GM21381 (cell line): ENCODE measurements at regions not wholly inside any gene's neighbourhood (a gene's known extent, or its start where the extent isn't known, plus 50 kb on each side); places are given as distances from the start of the nearest gene placed in this dataset.
"Not testable (repeated sequence)": the region's sequence is repeated elsewhere in the genome, so short reads cannot be mapped to it uniquely, and the experiment has no call there.

Experiments used
- ATAC-seq: cut with Tn5 transposase; IDR thresholded peaks from one replicate; pipeline ENCODE4 v1.9.1; 2021; ENCODE audit warnings: mild to moderate bottlenecking, moderate library complexity; ENCODE audit not compliant: unreplicated experiment

DNA sequence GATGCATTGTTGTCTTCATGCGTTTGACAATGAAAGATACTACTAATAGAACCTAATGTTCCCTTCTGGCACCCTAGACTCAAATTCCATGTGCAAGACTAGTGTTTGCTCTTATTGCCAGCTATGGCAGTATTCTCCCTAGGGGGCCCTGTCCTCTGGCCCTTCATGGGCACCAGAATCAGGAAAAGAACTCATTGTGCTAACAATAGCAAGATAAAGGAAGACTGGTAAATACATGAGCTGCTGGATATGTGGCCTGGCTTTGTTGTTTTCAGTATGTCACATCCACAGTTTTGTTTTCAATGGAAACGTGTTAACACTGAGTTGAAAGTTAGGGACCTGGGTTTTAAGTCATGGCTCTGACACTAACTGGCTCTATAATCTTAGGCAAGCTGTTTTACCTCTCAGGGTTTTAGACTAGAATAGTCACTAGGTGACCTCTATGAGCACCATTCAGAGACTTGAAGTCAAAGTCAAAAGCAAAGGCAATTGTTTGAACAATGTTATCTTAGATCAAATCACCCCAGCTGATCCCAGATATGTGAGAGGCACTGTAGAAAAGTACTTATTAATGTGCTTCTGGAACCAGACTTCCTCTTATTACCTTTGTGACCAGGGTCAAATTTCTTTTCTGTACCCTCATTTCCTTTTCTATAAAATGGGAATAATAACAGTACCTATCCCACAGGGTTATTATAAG lies 253.7 kb upstream of the DIAPH2 start:
- no peak for ATAC-seq

GRCh38 chrX:96432647-96433046 lies 252.0 kb upstream of the DIAPH2 start:
- no peak for ATAC-seq

- ATAC-seq, result no peak
These were observed 251.1 kb upstream of the DIAPH2 start for GRCh38 chrX:96433409-96434077.

DNA sequence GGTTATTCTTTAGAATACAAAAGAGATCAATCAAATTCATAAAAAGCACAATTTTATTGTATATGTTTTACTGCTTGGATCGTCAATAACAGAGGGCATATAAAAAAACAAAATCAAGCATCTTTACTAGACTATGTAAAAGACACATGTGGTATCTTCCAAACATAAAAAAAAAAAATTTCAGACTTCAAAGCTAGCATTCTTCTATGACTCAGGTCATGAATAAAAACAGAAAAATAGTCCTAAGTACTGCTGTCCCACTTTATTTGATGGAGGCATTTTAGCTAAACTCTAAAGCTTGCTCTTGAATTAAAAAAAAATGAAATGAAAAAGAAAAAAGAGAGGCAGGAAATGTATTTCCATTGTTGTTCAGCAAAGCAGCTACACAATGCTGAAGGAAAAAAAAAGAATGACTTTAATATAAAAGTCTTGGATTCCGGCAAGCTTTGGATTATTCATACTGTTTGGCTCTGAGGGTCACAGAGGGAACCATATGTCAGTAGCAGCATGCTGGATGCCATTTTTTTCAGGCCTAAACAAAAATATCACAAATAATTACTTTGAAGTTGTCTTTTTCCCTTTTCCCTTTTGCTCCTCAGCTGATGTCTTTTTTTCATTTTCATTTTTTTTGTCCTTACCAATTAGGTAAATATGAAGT lies 249.1 kb upstream of the DIAPH2 start:
- no peak for ATAC-seq

GRCh38 chrX:96436105-96436504 lies 248.5 kb upstream of the DIAPH2 start:
- no peak for ATAC-seq

DNA sequence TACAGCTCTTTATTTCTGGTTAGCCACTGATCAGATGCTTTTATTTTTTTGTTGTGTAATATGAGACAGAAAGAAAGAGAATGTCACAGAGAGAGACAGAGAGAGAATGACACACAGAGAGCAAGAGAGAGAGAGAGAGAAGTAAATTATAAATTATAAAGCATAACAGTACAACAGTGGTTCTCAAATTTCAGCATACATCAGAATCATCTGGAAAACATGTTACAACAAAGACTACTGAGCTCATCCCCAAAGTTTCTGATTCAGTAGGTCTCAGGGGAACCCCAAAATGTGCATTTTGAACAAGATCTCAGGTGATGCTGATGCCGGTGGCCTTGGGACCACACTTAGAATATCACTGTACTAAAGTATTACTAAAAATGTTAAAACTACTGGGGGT lies 245.8 kb upstream of the DIAPH2 start:
- ATAC-seq, result no peak

DNA sequence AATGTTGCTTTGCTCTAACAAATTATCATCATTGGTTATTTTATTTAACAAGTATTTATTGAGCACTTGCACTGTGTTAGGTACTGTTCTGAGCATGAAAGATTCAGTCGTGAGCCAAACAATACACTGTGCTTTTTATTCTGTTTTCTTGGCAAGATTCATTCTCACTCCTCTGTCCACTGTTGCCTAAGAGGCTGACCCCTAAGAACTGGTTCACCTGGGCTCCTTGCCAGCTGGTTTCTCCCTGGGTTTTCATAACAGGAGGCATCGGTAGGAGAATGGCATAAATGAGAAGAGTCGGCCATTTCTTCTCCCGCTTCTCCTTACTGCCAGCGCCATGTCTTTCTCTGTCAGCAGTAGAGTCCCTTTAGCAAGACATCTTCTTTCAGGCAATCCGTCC lies 243.7 kb upstream of the DIAPH2 start:
- no peak for ATAC-seq

GRCh38 chrX:96445531-96446065 lies 239.0 kb upstream of the DIAPH2 start:
- ATAC-seq, result no peak

DNA sequence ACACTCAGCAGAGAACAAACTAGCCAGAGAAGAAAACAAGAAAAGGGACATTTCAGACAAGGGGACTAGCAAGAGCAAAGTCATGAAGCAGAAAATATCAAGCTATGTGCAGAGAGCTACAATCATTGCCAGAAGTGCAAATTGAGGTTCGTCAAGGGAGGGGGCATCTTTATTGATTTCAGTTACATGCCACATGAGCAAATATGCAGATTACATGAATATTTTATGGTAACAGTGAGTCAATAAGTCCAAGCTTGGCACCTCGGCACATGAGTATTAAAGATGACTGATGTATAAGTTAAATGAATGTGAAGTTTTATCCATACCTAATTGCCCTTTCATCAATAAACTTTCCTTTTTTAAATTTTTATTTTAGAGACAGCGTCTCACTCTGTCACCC lies 238.1 kb upstream of the DIAPH2 start:
- no peak for ATAC-seq

DNA sequence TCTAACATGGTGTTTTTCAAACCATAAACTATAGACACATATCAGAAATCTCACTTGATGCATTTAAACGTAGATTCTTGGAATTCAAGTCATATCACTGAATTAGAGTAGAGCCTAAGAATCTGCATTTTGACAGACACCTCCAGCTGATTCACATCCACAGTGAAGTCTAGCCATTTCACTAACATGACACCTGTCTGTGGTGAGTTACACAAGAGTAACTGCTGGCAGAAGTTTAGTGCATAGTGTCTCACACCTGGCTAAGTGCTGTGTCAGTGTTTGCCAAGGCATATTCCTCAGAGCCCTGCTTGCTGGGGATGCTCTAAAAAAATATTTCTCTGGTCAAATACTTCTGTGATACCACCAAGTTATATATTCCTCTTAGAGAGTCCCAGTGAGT lies 237.5 kb upstream of the DIAPH2 start:
- no peak for ATAC-seq

DNA sequence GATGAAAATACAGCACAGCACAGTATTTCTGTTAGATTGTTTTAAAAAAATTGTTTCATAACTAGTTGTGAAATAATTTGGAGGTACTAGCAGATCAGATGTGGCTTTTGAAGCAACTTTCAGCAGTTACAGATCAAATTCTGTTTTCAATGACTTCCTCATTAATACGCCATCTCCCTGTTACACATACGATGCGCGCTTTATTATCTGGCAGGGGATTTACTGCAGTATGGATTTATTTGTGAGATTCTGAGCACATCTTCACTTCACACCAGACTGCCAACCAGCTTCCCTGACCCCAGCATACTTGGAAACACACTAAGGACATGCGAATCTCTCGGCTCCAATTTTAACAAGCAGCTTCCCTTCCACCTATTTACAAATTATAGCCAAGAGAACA lies 235.5 kb upstream of the DIAPH2 start:
- ATAC-seq, result no peak

DNA sequence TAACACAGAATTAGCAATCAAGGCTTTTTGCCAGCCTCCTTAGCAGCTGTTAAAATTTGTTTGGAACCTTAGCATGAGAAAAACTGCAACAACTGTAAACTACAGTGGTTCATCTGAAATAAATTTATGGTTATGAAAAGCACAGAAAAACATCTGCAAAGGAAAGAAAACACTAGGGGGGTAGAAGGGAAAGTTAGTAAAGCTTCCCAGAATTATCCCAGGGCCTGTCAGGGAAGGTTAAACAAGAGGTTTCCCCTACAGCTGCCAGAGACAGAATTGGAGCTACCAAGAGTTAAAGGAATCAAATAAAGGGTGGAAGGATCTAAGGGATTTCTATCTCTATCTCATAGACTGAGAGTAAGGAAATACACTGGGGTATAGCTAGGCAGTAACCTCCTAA lies 234.7 kb upstream of the DIAPH2 start:
- ATAC-seq, result no peak

GRCh38 chrX:96453139-96453538 lies 231.5 kb upstream of the DIAPH2 start:
- ATAC-seq, result peak; percentile 83

DNA sequence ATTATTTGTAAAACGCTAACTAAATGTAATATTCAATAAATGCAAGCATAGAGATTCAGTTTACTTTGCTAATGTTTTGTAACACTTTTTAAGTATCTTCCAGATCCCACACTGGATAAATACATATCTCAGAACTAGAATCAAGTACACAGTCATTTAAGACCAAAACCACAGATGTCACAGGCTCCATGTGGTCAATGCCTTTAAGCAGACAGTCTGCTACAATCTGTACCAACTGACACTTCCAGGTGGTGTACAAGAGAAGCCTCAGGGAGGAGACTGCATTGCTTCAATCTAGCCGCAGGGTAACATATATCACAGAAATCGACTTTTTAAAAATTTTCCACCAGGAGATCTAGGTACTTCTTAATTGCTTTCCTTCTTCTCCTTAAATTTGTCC lies 229.6 kb upstream of the DIAPH2 start:
- no peak for ATAC-seq

- ATAC-seq, result no peak
These were observed 219.6 kb upstream of the DIAPH2 start for GRCh38 chrX:96464880-96465558.

DNA sequence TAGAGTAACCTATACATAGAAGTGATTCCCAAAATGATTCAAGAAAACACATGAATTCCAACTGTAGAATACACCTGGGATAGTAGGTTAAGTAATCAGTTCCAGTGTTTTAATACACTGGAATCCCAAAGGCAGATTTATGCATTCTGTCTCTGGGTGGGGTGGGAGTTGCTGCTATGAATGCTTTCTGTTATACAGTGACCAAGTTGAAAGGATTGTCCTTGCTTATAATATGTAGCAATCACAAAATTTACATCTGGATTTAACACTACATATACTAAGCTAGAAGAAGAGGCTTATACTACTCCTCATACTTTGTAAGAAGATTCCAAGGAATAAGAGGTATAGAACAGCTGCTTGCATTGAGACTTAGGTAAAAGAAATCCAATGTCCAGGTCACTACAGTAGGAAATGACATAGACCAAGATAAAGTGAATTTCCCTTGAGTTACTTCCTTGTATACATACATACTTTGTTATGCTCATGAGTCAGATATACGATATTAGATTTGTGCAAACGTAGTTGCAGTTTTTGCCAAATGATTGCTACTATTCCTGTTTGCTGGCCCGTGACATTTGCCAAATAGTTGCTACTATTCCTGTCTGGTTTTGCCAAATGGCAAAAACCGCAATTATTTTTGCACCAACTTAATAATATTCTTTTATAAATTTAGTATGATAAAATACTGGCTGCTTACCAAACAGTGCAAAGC lies 210.5 kb upstream of the DIAPH2 start:
- no peak for ATAC-seq

DNA sequence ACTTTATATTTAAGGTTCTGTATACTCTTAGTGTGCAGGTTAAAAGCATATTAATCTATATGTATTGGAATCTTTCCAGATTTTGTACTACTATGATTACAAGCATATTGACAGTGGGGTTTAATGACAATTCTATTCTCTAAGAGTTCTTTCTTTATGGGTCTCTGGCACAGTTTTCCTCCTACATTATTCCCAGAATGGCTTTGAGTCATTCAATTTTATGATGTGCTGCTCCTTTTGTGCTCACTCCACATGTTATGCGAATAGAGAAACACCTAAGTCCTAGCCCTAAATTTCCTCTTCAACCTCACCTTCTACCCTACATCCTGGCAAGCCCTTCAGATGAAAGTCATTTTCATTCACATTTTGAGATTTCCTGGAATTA lies 209.9 kb upstream of the DIAPH2 start:
- ATAC-seq, result no peak

- ATAC-seq, result no peak
These were observed 204.6 kb upstream of the DIAPH2 start for GRCh38 chrX:96480081-96480480.

- no peak for ATAC-seq
These were observed 202.8 kb upstream of the DIAPH2 start for GRCh38 chrX:96481831-96482230.

- ATAC-seq, result no peak
These were observed 200.9 kb upstream of the DIAPH2 start for GRCh38 chrX:96483647-96484160.

DNA sequence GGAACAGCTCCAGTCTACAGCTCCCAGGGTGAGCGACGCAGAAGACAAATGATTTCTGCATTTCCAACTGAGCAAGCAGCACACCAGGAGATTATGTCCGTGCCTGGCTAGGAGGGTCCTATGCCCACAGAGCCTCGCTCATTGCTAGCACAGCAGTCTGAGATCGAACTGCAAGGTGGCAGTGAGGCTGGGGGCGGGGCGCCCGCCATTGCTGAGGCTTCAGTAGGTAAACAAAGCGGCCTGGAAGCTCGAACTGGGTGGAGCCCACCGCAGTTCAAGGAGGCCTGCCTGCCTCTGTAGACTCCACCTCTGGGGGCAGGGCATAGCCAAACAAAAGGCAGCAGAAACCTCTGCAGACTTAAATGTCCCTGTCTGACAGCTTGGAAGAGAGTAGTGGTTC lies 198.0 kb upstream of the DIAPH2 start:
- not testable (repeated sequence) for ATAC-seq
